CD4-positive, alpha-beta T cell treated with Interleukin-6 for 4 hours (primary cell): ENCODE measurements at regions not wholly inside any gene's neighbourhood (a gene's known extent, or its start where the extent isn't known, plus 50 kb on each side); places are given as distances from the start of the nearest gene placed in this dataset.

Experiments
- DNase-seq: peaks from one replicate; pipeline ENCODE4 v3.0.0-alpha.2; 2020; ENCODE audit warnings: mixed read lengths

GRCh38 chr13:34421858-34422475, 520.1 kb upstream of the NBEA start:
- DNase-seq, result no peak

GRCh38 chr13:34422956-34423355, 519.1 kb upstream of the NBEA start:
- DNase-seq, result no peak

GRCh38 chr13:34425327-34425949, 516.6 kb upstream of the NBEA start:
- no peak for DNase-seq

- no peak for DNase-seq
Measured at GRCh38 chr13:34428911-34429310, 513.2 kb upstream of the NBEA start.

GRCh38 chr13:34430294-34430693, 511.8 kb upstream of the NBEA start:
- no peak for DNase-seq

GRCh38 chr13:34431827-34432581, 510.1 kb upstream of the NBEA start:
- no peak for DNase-seq

- DNase-seq, result no peak
Measured at GRCh38 chr13:34435338-34435737, 506.7 kb upstream of the NBEA start.

GRCh38 chr13:34437873-34438272, 504.2 kb upstream of the NBEA start:
- DNase-seq, result no peak

- DNase-seq, result no peak
Measured at GRCh38 chr13:34452831-34453230, 489.2 kb upstream of the NBEA start.

- DNase-seq, result no peak
Measured at GRCh38 chr13:34458756-34459715, 483.0 kb upstream of the NBEA start.

GRCh38 chr13:34459856-34460255, 482.2 kb upstream of the NBEA start:
- no peak for DNase-seq

GRCh38 chr13:34462843-34463242, 479.2 kb upstream of the NBEA start:
- DNase-seq, result no peak

- no peak for DNase-seq
Measured at GRCh38 chr13:34464011-34464410, 478.1 kb upstream of the NBEA start.

- DNase-seq, result no peak
Measured at GRCh38 chr13:34465423-34465922, 476.6 kb upstream of the NBEA start.

- no peak for DNase-seq
Measured at GRCh38 chr13:34466301-34466700, 475.8 kb upstream of the NBEA start.

GRCh38 chr13:34467450-34468083, 474.5 kb upstream of the NBEA start:
- DNase-seq, result no peak

GRCh38 chr13:34469196-34469986, 472.7 kb upstream of the NBEA start:
- DNase-seq, result no peak

GRCh38 chr13:34474187-34474868, 467.7 kb upstream of the NBEA start:
- no peak for DNase-seq

GRCh38 chr13:34478376-34478775, 463.7 kb upstream of the NBEA start:
- DNase-seq, result no peak

GRCh38 chr13:34502011-34502410, 440.1 kb upstream of the NBEA start:
- no peak for DNase-seq

GRCh38 chr13:34502621-34503020, 439.4 kb upstream of the NBEA start:
- DNase-seq, result no peak
